ENCODE measurements at regions not wholly inside any gene's neighbourhood (a gene's known extent, or its start where the extent isn't known, plus 50 kb on each side); places are given as distances from the start of the nearest gene placed in this dataset.

- ATAC-seq, result no peak
- TF ChIP-seq TOX (CRISPR knock-in tag; IDR thresholded peaks at IDR 0.05; ENCODE audit: borderline replicate concordance) (no peak), BACH2 (CRISPR knock-in tag; IDR thresholded peaks at IDR 0.05; ENCODE audit: borderline replicate concordance) (no peak), ISL1 (CRISPR knock-in tag; IDR thresholded peaks at IDR 0.05) (peak; percentile 77), CSRNP3 (CRISPR knock-in tag; IDR thresholded peaks at IDR 0.05) (no peak), ZFP30 (CRISPR knock-in tag; IDR thresholded peaks at IDR 0.05) (no peak), ZNF70 (CRISPR knock-in tag; IDR thresholded peaks at IDR 0.05) (no peak), RARB (CRISPR knock-in tag; IDR thresholded peaks at IDR 0.05) (no peak)
Measured at GRCh38 chr11:21893565-21893867, 299.4 kb upstream of the ANO5 start.

GRCh38 chr11:21894492-21894891 lies 298.4 kb upstream of the ANO5 start:
- no peak for ATAC-seq
- TF ChIP-seq OSR1 (CRISPR knock-in tag; IDR thresholded peaks at IDR 0.05) (no peak), TSHZ2 (CRISPR knock-in tag; IDR thresholded peaks at IDR 0.05) (peak; percentile 54; the same call in 1 of the 2 replicates), TCF4 (CRISPR knock-in tag; IDR thresholded peaks at IDR 0.05; ENCODE audit: borderline replicate concordance) (peak; percentile 58)

- ATAC-seq, result no peak
- no peak for TF ChIP-seq ZC3H10 (CRISPR knock-in tag; IDR thresholded peaks at IDR 0.05)
- no peak for TF ChIP-seq CSRNP3 (CRISPR knock-in tag; IDR thresholded peaks at IDR 0.05)
- no peak for TF ChIP-seq TOX (CRISPR knock-in tag; IDR thresholded peaks at IDR 0.05; ENCODE audit: borderline replicate concordance)
- no peak for TF ChIP-seq ESRRG (CRISPR knock-in tag; IDR thresholded peaks at IDR 0.05)
- no peak for TF ChIP-seq ZNF8 (CRISPR knock-in tag; IDR thresholded peaks at IDR 0.05)
- no peak for TF ChIP-seq ZFP3 (CRISPR knock-in tag; IDR thresholded peaks at IDR 0.05)
- no peak for TF ChIP-seq SNAI2 (CRISPR knock-in tag; IDR thresholded peaks at IDR 0.05)
- no peak for TF ChIP-seq RARB (CRISPR knock-in tag; IDR thresholded peaks at IDR 0.05)
- no peak for TF ChIP-seq BACH2 (CRISPR knock-in tag; IDR thresholded peaks at IDR 0.05; ENCODE audit: borderline replicate concordance)
- no peak for TF ChIP-seq GLIS3 (CRISPR knock-in tag; IDR thresholded peaks at IDR 0.05)
- no peak for TF ChIP-seq PPARA (CRISPR knock-in tag; IDR thresholded peaks at IDR 0.05; ENCODE audit: borderline replicate concordance)
- no peak for TF ChIP-seq PATZ1 (CRISPR knock-in tag; IDR thresholded peaks at IDR 0.05; ENCODE audit: borderline replicate concordance)
- no peak for TF ChIP-seq ARNTL (CRISPR knock-in tag; IDR thresholded peaks at IDR 0.05; ENCODE audit: borderline replicate concordance, low read depth)
Measured at GRCh38 chr11:21895686-21896085, 297.2 kb upstream of the ANO5 start.

- TF ChIP-seq PPARA (CRISPR knock-in tag; IDR thresholded peaks at IDR 0.05; ENCODE audit: borderline replicate concordance) (no peak), GLIS3 (CRISPR knock-in tag; IDR thresholded peaks at IDR 0.05) (no peak), ARNTL (CRISPR knock-in tag; IDR thresholded peaks at IDR 0.05; ENCODE audit: borderline replicate concordance, low read depth) (no peak), CREB5 (CRISPR knock-in tag; IDR thresholded peaks at IDR 0.05; ENCODE audit: low read depth) (no peak), POU6F1 (CRISPR knock-in tag; IDR thresholded peaks at IDR 0.05; ENCODE audit: borderline replicate concordance, low read depth) (no peak), TOX (CRISPR knock-in tag; IDR thresholded peaks at IDR 0.05; ENCODE audit: borderline replicate concordance) (no peak), BACH2 (CRISPR knock-in tag; IDR thresholded peaks at IDR 0.05; ENCODE audit: borderline replicate concordance) (no peak), ESRRG (CRISPR knock-in tag; IDR thresholded peaks at IDR 0.05) (no peak)
- no peak for ATAC-seq
Measured at GRCh38 chr11:21896216-21896615, 296.7 kb upstream of the ANO5 start.
